ENCODE measurements at regions not wholly inside any gene's neighbourhood (a gene's known extent, or its start where the extent isn't known, plus 50 kb on each side); places are given as distances from the start of the nearest gene placed in this dataset.

DNA sequence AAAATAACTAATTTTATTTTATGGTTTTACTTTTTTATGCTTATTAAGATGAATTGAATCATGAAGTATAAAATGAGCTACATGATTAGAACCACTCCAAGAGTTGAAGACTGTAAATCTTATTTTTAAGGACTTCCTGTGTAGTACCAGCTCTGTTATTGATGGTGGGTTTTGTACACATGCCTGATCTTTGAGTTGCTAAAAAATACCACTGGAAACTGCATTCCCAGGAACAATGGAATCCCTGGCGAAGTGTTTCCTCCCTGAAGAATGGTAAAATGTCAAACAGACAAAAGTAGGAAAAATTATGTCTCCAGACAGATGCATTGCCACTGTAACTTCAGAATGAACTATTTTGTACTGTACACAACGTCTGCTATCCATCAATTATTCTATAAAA is 935.4 kb upstream of the TENM3 start:
- TF ChIP-seq, protein P1, sequence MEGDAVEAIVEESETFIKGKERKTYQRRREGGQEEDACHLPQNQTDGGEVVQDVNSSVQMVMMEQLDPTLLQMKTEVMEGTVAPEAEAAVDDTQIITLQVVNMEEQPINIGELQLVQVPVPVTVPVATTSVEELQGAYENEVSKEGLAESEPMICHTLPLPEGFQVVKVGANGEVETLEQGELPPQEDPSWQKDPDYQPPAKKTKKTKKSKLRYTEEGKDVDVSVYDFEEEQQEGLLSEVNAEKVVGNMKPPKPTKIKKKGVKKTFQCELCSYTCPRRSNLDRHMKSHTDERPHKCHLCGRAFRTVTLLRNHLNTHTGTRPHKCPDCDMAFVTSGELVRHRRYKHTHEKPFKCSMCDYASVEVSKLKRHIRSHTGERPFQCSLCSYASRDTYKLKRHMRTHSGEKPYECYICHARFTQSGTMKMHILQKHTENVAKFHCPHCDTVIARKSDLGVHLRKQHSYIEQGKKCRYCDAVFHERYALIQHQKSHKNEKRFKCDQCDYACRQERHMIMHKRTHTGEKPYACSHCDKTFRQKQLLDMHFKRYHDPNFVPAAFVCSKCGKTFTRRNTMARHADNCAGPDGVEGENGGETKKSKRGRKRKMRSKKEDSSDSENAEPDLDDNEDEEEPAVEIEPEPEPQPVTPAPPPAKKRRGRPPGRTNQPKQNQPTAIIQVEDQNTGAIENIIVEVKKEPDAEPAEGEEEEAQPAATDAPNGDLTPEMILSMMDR (conservative IDR thresholded peaks at IDR 0.05; ENCODE audit: low read depth, low read length), result no peak
- TF ChIP-seq EZH2 (IDR thresholded peaks at IDR 0.05; ENCODE audit: borderline replicate concordance, low read depth, low read length, poor library complexity, severe bottlenecking), result no peak
